ENCODE measurements at regions not wholly inside any gene's neighbourhood (a gene's known extent, or its start where the extent isn't known, plus 50 kb on each side); places are given as distances from the start of the nearest gene placed in this dataset.

DNA sequence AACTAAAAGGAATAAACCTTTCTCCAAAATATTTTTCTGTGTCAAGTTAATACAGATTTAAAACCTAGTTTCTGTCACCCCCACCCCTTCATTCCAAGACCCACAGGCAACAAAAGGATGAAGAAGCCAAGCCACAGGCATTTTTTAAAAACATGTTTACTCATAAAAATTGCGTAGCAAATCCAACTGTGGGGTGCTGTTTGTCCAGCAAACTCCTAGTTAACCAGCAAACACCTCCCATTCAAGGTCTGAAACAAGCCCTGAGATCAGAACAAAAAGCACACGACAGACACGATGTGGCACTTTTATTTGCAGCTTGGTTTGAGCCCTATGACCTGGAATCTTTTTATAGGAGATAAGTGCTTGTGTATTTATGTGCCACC, 149.9 kb upstream of the CAMK1G start:
- no peaks in the 10 kb centered on the region for H3K36me3 ChIP-seq (ENCODE audit: control insufficient read depth, insufficient read depth, low read length)
- no peaks in the 10 kb centered on the region for H3K27me3 ChIP-seq (ENCODE audit: control insufficient read depth, insufficient read depth, low read length)
- peaks cover 20% of the 10 kb centered on the region for H3K4me1 ChIP-seq (ENCODE audit: control insufficient read depth, insufficient read depth, low read length)
- WGBS (ENCODE audit: insufficient coverage), result 36% methylated on average over 3 of the region's 3 CpGs
- DNase-seq (ENCODE audit: low read depth in 4 of 6, low spot score in 6 of 6), result no peak
- H3K4me3 ChIP-seq (ENCODE audit: low read depth, low read length), result no peak overlapping the region
- H3K9me3 ChIP-seq (ENCODE audit: control insufficient read depth, insufficient read depth, low read length), result no peaks in the 10 kb centered on the region
- no peak overlapping the region for H3K27ac ChIP-seq (ENCODE audit: low read depth, low read length)

DNA sequence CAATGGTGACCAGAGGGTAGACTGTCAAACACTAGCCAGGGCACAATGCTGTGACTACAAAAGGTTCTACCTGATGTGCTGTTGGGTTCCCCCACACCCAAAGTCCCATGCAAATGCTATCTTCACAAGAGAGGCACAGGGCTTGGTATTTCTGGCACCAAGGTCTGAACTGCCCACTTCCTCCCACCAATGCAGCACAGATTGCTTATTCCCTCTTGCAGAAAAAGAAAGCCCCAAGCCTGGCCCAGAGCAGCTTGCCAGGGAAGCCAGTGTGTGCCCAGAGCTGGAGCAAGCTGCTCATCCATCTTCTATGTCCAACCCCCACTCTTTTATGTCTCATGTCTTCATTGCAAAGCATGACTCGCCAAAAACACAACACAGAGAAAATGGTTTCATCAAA, 149.4 kb upstream of the CAMK1G start:
- DNase-seq (ENCODE audit: low read depth in 4 of 6, low spot score in 6 of 6), result peak in 3 of 6 donors; percentile 44 to 86 (median 80)
- H3K27ac ChIP-seq (ENCODE audit: low read depth, low read length), result no peak overlapping the region
- no peaks in the 10 kb centered on the region for H3K36me3 ChIP-seq (ENCODE audit: control insufficient read depth, insufficient read depth, low read length)
- peaks cover 20% of the 10 kb centered on the region for H3K4me1 ChIP-seq (ENCODE audit: control insufficient read depth, insufficient read depth, low read length)
- no peaks in the 10 kb centered on the region for H3K9me3 ChIP-seq (ENCODE audit: control insufficient read depth, insufficient read depth, low read length)
- 17% methylated on average over 1 of the region's 1 CpG for WGBS (ENCODE audit: insufficient coverage)
- H3K27me3 ChIP-seq (ENCODE audit: control insufficient read depth, insufficient read depth, low read length), result no peaks in the 10 kb centered on the region
- no peak overlapping the region for H3K4me3 ChIP-seq (ENCODE audit: low read depth, low read length)

DNA sequence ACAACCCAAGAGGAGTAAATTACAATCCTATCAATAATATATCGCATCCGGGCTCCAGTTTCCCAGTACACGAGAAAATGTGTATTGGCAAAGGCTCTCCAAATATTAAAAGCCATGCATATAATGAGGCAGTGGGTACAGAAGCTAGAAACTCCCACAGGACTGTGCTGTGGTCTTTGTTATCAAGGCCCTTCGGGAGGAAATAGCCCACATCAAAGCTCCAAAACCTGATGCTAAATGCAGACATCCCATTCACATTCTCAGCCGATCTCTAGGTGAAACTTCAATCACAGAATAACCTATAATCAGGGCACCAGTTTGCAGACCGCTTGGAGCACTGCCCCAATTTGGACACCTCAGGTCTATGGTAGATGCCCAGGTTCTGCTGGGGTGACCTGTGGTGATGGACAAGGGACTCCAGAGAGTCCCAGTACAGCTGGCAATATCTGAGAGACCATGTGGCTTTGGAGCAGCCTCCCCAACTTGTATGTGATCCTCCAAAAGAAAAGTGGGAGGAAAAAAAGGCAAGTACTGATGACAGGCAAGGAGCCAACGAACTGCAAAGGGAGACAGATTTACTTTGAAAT, 148.8 kb upstream of the CAMK1G start:
- no peaks in the 10 kb centered on the region for H3K36me3 ChIP-seq (ENCODE audit: control insufficient read depth, insufficient read depth, low read length)
- H3K27ac ChIP-seq (ENCODE audit: low read depth, low read length), result no peak overlapping the region
- peaks cover 20% of the 10 kb centered on the region for H3K4me1 ChIP-seq (ENCODE audit: control insufficient read depth, insufficient read depth, low read length)
- DNase-seq (ENCODE audit: low read depth in 4 of 6, low spot score in 6 of 6), result peak in 1 of 6 donors; percentile 40
- H3K9me3 ChIP-seq (ENCODE audit: control insufficient read depth, insufficient read depth, low read length), result no peaks in the 10 kb centered on the region
- WGBS (ENCODE audit: insufficient coverage), result 40% methylated on average over 1 of the region's 7 CpGs
- H3K27me3 ChIP-seq (ENCODE audit: control insufficient read depth, insufficient read depth, low read length), result no peaks in the 10 kb centered on the region
- no peak overlapping the region for H3K4me3 ChIP-seq (ENCODE audit: low read depth, low read length)

DNA sequence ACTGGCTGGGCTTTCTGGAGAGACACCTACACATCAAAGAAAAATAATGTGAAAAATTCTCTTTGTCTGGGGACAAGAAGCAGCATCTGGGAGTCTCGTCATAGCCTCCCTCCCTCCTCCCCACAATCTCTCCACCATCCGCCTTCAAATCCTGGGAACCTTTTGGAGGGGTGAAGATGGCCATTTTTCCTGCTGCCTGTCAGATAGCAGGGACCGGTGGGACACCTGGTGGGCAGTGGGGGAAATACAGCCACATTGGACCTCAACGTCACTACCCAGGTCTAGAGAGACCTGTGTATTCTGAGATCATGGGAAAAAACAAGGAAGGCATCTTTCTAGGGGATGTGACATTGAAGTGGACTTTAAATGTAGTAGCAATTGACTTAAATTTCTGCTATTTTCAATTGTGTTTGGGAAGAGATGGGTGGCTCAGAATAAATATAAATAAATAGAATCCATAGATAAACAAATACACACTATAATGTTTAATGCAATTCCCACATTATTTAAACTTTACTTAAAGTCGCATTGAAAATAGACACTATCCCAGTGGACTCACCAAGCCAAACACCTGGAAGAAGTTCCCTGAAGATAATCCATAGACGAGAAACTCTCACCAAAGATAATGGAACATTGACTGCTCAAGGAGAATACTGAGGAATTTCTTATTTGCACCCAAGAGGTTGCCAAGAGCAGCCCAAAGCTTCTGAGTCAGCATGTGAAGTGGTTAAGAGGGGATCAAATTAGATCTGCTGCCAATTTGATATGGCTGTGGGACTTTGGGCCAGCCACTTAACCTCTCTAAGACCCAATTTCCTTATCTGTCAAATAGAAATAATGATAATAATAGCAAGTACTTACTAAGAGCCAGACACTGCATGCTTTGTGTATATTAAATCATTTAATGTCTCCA, 147.6 kb upstream of the CAMK1G start:
- peak in 5 of 6 donors; percentile 55 to 94 (median 62) for DNase-seq (ENCODE audit: low read depth in 4 of 6, low spot score in 6 of 6)
- no peak overlapping the region for H3K27ac ChIP-seq (ENCODE audit: low read depth, low read length)
- H3K4me1 ChIP-seq (ENCODE audit: control insufficient read depth, insufficient read depth, low read length), result peaks cover 20% of the 10 kb centered on the region

DNA sequence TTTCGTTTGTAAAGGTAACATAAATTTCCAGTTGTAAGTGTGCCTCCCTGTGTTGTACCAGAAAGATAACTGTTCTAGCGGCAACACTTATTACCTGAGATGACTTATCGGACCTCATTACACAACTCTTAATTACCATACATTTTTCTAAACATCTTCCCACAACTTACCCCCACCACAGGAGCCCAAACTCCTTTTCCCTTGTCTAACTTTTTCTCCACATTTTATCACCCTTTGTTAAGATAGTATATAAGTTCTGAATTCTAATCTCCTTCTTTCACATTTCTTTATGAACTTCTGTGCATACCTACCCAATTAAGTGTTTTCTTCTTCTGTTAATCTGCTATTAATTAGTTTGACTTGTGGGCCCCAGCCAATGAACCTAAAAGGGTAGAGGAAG, 143.7 kb upstream of the CAMK1G start:
- no peak for DNase-seq (ENCODE audit: low read depth in 4 of 6, low spot score in 6 of 6)
- Histone ChIP-seq H3K27ac (ENCODE audit: low read depth, low read length) (no peak overlapping the region), H3K4me1 (ENCODE audit: control insufficient read depth, insufficient read depth, low read length) (peaks cover 5% of the 10 kb centered on the region), H3K4me3 (ENCODE audit: low read depth, low read length) (no peak overlapping the region), H3K36me3 (ENCODE audit: control insufficient read depth, insufficient read depth, low read length) (no peaks in the 10 kb centered on the region), H3K27me3 (ENCODE audit: control insufficient read depth, insufficient read depth, low read length) (no peaks in the 10 kb centered on the region), H3K9me3 (ENCODE audit: control insufficient read depth, insufficient read depth, low read length) (no peaks in the 10 kb centered on the region)
- 100% methylated on average over 2 of the region's 3 CpGs for WGBS (ENCODE audit: insufficient coverage)

More for the DNA sequence above, 147.6 kb upstream of the CAMK1G start:
- Histone ChIP-seq H3K4me3 (ENCODE audit: low read depth, low read length) (no peak overlapping the region), H3K36me3 (ENCODE audit: control insufficient read depth, insufficient read depth, low read length) (no peaks in the 10 kb centered on the region), H3K27me3 (ENCODE audit: control insufficient read depth, insufficient read depth, low read length) (no peaks in the 10 kb centered on the region), H3K9me3 (ENCODE audit: control insufficient read depth, insufficient read depth, low read length) (no peaks in the 10 kb centered on the region)
- 50% methylated on average over 2 of the region's 6 CpGs for WGBS (ENCODE audit: insufficient coverage)

DNA sequence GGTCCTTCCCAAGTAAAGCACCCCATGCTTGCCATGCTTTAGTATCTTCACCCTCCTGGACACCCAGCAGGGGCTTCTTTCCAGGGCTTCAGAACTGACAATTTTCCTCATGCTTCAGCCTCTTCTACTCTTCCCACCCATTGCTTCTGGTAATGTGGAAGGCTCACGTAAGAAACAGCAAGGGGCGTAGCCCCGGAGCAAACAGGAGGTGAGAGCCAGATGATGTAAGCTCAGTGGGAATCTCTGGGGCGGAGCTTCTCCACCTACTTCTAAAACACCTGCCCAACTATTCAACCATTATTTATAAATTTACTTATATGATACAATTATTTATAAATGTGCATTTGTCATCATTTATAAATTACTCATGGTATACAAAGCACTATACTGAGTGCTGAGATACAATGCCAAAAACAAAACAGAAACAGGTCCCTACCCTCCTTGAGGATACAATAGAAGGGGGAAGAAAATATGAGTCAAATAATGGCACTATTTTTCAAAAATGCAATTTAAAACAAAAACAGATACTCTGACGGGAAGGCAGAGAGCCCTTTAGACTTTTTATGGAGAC, 140.1 kb upstream of the CAMK1G start:
- WGBS (ENCODE audit: insufficient coverage), result no CpG with 5 or more reads among the region's 5 CpGs
- Histone ChIP-seq H3K27me3 (ENCODE audit: control insufficient read depth, insufficient read depth, low read length) (no peaks in the 10 kb centered on the region), H3K4me1 (ENCODE audit: control insufficient read depth, insufficient read depth, low read length) (no peaks in the 10 kb centered on the region), H3K9me3 (ENCODE audit: control insufficient read depth, insufficient read depth, low read length) (no peaks in the 10 kb centered on the region), H3K27ac (ENCODE audit: low read depth, low read length) (no peak overlapping the region), H3K36me3 (ENCODE audit: control insufficient read depth, insufficient read depth, low read length) (no peaks in the 10 kb centered on the region), H3K4me3 (ENCODE audit: low read depth, low read length) (no peak overlapping the region)
- no peak for DNase-seq (ENCODE audit: low read depth in 4 of 6, low spot score in 6 of 6)

DNA sequence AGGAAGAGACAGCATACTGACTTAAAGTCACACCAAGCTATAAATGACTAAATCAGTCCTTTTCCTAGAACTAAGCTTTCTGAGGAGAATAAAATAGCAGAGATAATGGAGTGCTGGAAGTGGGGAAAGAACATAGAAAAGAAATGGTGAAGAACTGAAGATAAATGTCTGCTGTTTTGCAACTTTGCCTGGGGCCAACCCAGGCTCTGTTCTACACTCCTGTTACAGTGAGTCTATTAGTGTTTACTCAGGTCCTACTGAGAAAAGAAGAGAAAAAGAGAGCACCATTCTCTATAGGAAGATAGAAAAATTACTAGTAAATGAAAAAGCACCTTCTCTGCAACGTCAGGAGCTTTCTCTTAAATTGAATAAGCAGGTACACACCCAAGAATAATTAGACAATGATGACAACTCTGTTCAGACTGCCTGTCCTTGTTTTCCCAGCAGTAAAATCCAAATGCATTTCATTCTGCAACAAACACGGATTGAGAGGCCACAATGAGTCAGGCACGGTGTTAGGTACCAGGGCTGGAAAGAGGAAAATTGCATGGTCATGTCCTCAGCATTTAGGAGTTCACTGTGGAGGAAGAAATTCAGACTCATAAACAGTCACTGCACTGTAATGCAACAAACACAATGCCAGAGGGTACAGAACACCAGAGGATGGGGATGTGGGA, 139.4 kb upstream of the CAMK1G start:
- H3K27ac ChIP-seq (ENCODE audit: low read depth, low read length), result no peak overlapping the region
- no peaks in the 10 kb centered on the region for H3K9me3 ChIP-seq (ENCODE audit: control insufficient read depth, insufficient read depth, low read length)
- H3K4me1 ChIP-seq (ENCODE audit: control insufficient read depth, insufficient read depth, low read length), result no peaks in the 10 kb centered on the region
- WGBS (ENCODE audit: insufficient coverage), result no CpG with 5 or more reads among the region's 3 CpGs
- no peaks in the 10 kb centered on the region for H3K27me3 ChIP-seq (ENCODE audit: control insufficient read depth, insufficient read depth, low read length)
- no peaks in the 10 kb centered on the region for H3K36me3 ChIP-seq (ENCODE audit: control insufficient read depth, insufficient read depth, low read length)
- no peak overlapping the region for H3K4me3 ChIP-seq (ENCODE audit: low read depth, low read length)
- no peak for DNase-seq (ENCODE audit: low read depth in 4 of 6, low spot score in 6 of 6)

DNA sequence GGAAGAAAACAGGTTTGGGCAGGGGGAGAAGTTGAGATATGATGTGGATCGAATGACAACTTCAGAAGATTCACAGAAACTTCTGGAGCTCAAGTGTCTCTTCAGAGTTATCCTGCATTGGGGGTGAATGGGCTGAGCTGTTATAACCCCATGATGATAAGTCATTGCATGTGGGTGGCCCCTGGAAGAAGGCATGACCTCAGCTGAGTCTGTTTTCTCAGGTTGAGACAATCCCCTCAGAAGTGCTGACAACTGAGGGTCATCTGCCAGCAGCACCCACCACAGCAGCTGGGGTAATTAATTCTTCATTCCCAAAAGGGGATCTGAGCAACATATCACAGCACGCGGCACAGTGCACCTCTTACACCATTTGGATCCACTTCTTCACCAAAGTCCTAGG, 138.6 kb upstream of the CAMK1G start:
- Histone ChIP-seq H3K4me1 (ENCODE audit: control insufficient read depth, insufficient read depth, low read length) (no peaks in the 10 kb centered on the region), H3K27ac (ENCODE audit: low read depth, low read length) (no peak overlapping the region), H3K4me3 (ENCODE audit: low read depth, low read length) (no peak overlapping the region), H3K9me3 (ENCODE audit: control insufficient read depth, insufficient read depth, low read length) (no peaks in the 10 kb centered on the region), H3K36me3 (ENCODE audit: control insufficient read depth, insufficient read depth, low read length) (no peaks in the 10 kb centered on the region), H3K27me3 (ENCODE audit: control insufficient read depth, insufficient read depth, low read length) (no peaks in the 10 kb centered on the region)
- WGBS (ENCODE audit: insufficient coverage), result 100% methylated on average over 1 of the region's 3 CpGs
- no peak for DNase-seq (ENCODE audit: low read depth in 4 of 6, low spot score in 6 of 6)

DNA sequence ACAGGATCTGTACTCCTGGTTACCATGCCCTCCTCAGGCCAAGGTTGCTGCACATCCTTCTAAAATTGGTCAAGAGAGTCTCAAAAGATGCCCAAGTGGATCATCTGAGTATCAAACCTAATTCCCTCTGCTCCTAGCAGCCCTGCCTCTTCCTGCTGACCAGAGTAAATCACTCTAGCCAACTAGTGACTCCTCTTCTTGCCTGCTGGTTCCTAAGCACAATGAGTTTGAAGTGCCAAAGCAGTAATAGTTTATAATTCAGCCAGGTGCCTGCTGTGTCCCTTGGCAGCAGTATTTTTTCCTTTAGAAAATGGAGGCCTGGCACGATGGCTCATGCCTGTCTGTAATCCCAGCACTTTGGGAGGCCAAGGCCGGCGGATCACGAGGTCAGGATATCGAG, 137.9 kb upstream of the CAMK1G start:
- no peak overlapping the region for H3K4me3 ChIP-seq (ENCODE audit: low read depth, low read length)
- no peak for DNase-seq (ENCODE audit: low read depth in 4 of 6, low spot score in 6 of 6)
- no peaks in the 10 kb centered on the region for H3K36me3 ChIP-seq (ENCODE audit: control insufficient read depth, insufficient read depth, low read length)
- H3K27ac ChIP-seq (ENCODE audit: low read depth, low read length), result no peak overlapping the region
- H3K9me3 ChIP-seq (ENCODE audit: control insufficient read depth, insufficient read depth, low read length), result no peaks in the 10 kb centered on the region
- no peaks in the 10 kb centered on the region for H3K27me3 ChIP-seq (ENCODE audit: control insufficient read depth, insufficient read depth, low read length)
- WGBS (ENCODE audit: insufficient coverage), result 57% methylated on average over 1 of the region's 5 CpGs
- H3K4me1 ChIP-seq (ENCODE audit: control insufficient read depth, insufficient read depth, low read length), result no peaks in the 10 kb centered on the region
